NCI-H2107 (cell line): ENCODE measurements at regions not wholly inside any gene's neighbourhood (a gene's known extent, or its start where the extent isn't known, plus 50 kb on each side); places are given as distances from the start of the nearest gene placed in this dataset.
A peak's percentile ranks its signal among the peaks of the same experiment; 100 is the strongest.
"Not testable (repeated sequence)": the region's sequence is repeated elsewhere in the genome, so short reads cannot be mapped to it uniquely, and the experiment has no call there.

ENCODE experiments used
- DNase-seq: peaks from one replicate; lab custom pipeline; 2025; lab: John Stamatoyannopoulos, UW

DNA sequence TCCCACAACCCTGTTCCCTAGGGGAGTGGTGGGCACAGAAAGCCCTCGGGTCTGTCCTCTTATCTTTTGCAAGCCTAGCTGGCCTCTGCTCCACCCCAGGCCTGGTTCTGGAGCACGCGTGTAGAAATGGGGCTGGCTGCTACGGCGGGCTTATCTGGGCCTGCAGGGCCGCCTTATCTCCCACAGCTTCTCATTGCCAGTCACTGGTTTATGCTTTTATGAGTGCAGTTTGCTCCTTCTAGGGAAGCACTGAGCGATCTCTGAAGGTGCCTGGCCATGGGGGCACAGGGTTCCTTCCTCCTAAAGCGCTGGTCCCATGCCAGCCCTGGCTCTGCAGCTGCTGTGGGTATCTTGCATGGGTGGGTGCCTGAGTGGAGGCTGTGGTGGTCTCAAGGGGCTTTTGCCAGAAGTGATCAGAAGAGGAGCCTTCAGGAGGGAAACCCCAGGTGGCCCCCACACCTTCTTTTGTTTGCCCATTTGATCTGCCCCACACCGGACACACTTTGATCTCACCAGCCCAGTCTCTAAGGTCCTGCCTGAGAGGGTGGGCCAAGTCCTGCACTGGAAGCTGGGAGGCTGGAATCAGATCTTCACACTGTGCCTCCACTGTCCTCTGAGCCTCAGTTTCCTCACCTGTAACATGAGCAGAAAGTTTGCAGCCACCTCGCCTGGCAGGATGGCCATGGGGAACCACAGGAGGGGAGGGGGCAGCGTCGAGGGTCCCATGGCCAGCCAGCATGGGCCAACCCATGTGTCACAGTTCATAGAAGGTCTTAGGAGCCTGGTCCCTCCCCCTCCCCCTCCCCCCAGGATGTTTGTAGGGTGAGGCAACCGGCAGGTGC lies 86.6 kb upstream of the FGF3 start:
- no peak for DNase-seq

DNA sequence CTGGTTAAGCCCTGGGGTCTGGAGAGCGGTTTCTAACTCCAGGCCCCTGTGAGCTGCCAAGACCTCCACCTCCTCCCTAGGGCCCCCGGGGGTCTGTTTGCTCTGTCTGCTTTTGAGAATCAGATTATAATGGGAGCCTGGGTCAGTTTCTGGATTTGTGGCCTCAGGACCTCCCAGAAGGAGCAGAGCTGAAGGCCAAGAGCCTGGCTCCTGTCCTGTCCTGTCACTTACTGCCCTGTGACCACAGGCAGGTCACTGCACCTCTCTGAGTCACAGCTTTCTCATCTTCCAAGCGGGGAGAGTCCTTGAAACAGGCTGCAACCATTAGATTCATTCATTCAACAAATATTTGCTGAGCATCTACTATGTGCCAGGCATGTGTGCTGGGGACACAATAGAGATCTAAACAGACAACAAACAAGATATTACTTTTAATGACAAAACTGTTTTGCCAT lies 87.3 kb upstream of the FGF3 start:
- no peak for DNase-seq

DNA sequence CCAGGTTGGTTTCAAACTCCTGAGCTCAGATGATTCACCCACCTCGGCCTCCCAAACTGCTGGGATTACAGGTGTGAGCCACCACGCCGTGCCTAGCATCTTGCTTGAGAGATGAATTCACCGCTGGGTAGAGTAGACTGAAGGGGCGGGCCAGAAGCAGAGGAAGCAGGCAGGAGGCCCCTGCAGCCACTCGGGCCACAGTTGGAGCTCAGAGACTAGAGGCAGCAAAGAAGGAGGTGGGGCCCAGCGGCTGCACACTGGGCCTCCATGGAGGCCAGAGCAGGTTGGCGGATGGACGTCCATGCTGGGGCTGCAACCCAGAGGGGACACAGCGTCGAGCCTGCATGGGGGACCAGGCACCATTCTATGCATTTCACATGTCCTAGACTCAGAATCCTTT lies 88.4 kb upstream of the FGF3 start:
- no peak for DNase-seq

DNA sequence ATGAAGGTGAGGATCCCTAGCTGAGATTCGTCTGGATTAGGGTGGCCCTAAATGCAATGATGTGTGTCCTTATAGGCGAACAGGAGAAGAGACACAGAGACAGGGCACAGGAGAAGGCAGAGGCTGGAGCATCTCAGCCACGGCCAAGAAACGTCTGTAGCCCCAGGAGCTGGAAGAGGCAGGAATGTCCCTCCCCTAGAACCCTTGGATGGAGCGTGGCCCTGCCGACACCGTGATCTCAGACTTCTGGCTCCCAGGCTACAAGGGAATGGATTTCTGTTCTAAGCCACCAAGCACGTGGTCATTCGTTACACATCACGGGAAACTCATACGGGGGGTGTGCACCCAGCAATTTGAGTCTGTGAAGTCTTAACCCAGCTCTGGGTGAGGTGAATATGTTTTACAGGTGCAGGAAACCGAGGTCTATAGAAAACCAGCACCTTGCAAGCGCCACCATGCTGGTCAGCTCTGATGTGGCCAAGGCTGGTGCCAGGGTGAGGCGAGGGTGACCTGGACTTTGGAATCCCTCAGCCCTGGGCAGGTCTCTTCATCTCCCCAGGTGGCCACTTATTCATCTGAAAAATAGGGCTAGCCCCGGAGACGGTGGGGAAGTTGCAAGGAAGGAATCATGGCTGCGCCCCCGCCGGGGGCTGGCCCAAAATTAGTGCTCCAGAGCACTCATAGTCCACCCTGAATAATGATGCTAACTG lies 89.5 kb upstream of the FGF3 start:
- DNase-seq, result no peak

DNA sequence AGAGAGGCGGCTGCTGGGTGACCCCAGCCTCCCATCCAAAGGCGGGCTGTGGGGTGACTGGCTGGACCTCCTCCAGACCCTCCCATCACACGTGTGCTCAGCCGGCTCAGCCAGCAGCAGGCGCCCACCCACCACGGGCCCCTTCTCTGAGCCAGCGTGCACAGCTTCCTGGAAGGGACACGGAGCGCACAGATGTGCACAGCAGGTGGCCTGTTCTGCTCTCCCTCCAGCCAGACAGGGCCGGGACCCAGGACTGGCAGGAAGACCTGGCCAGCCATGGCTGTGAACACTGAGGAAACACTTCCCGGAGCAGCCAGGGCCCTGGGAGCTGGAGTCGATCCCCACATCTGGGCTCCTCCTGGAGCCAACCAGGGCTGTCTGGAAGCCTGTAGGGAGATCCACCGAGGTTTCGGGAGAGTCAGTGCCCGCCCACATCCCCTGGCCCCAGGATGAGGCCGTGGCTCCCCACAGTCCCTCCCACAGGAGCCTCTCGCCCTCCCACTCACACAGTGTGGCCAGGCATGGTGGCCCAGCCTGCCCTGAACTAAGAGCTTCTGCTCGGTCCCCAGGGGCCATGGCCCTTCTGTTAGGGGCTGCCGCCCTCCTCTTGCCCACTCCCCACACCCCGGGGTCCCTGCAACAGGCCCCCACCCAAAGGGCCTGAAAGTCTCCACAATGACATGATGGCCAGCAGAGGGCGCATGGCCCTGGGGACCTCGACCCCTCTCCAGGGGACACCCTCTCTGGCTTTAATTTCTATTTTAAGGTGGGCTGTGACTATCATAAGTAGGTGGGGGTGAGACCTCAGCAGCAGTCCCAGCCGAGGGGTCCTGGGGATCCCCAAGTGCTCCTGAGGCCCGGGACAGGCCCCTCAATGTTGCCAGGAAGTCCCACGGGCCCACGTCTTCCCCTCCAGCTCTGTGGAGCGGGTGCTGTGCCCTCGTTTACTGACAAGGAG lies 90.6 kb upstream of the FGF3 start:
- no peak for DNase-seq

DNA sequence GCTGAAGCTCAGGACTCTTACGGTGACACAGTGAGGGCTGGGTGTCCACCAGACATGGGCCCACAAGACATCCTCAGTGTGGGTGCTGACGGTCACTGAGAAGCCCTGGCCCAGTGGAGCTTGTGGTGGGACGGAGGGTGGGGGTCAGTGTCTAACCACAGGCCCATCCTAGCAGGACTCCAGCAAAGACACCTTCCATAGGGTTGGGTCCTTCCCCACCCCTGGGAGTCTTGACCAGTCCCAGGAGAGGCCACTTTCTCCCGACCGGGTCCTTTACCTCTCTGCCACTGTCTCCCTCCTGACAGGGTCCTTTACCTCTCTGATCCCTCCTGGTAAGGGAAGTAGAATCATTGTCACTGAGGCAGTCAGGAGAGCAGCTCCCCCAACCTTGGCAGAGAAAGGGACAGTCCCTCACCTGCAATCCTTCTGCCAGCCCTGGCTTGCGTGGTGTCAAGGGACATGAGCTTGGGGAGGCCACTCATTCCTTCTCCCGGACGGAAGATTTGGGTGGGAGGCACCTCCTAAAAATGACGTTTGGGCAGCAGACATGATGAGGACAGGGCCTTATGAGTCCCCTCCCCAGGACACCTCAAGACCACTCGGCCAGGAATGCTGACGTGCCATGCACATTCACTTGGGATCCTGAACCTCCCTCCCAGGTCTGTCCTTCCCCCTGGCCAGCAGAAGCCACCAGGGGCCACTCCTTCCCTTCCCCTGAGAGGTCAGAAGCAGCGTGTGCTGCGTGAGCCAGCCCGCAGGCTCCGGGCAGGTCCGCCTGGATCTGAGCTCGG lies 91.5 kb upstream of the FGF3 start:
- no peak for DNase-seq

DNA sequence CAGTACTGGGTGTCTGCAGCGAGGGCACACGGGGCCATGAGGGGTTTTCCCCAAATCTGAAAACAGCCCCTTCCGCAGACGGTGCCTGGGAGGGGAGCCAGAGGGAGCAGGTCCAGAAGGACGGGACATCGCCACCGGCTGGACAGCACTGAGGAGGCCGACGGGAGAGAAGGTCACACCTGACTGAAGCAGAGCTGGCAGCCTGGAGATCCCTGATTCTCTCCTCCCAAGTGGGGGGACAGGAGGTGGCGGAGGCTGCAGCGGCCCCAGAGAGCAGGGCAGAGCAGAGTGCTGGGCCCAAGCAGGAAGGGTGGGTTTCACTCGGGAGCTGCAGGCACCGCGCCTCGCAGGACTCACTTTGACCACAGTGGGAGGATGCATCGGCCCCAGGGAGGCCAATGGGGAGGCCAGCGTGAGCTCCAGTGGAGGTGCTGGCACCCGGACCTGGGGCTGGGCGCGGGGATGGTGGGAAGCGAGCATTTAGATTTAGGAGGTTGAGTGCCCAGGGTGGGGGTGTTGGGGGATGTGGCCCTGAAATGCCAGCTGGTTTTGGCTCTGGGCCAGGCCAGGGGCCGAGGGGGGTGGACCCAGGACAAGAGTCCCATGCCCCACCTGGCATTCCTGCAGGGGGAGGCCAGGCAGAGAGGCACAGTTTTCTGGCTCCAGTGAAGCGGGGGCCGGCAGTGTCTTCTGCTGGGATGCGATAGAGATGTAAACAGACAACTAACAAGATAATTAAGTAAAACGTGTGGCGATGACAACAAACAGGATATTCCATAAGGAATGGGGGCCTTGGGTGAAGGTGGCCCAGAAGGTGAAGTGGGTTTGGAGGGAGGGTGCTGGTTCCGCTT lies 92.3 kb upstream of the FGF3 start:
- DNase-seq, result no peak

DNA sequence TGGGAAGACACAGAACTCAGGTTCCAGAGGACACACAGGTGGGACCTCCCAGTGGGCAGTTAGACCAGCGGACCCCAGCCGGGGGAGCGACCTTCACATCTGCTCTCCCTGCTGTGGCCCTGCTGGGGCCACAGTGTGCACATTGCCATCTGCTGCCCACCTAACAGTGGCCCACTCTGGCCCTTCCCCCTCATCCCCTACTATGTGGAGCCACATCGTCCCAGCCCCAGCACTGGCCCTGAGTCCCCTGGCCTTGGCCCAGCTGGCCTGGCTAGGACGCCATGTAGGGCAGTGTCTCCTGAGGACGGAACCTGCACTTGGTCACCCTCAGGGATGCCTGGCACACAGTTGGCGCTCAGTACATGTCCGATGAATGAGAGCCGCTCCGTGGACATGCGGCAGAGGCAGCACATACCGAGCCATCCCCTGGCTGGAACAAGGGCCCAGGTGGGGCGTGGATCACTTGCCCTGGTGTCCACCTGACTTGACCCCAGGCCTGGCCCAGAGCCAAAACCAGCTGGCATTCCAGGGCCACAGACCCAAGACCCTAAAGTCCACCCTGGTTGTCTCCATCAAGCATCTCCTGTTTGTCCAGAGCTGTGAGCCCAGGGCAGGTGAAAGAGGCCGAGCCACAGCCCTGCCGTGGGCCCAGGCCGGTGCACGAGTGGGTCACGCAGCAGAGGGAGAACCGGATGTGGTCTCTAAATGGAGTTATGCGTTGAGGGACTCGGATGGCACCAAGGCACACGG lies 93.1 kb upstream of the FGF3 start:
- DNase-seq, result no peak

DNA sequence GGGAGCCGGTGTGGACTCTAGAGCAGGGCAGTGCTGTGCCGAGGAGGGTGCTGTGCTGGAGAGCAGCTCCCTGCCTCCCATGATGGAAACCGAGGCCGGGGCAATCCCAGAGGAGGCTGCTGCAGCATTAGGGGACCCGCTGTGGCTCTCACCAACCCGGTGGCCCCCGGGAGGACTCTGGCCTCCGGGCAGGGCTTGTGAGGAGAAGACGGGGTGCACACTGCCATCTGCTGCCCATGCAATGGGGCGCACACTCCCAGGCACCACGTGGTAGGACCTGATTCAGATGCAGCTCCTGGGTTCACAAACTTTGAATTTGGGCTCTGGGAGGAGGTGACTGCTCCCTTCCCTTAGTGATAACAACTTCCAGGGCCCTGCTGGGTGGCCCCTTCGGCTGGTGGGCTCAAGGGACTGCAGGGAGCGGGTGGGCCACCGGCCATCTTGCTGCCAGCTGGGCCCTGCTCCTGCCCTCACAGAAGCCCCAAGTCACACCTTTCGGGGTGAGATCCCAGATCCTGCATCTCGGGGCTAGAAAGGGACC lies 93.8 kb upstream of the FGF3 start:
- DNase-seq, result no peak

DNA sequence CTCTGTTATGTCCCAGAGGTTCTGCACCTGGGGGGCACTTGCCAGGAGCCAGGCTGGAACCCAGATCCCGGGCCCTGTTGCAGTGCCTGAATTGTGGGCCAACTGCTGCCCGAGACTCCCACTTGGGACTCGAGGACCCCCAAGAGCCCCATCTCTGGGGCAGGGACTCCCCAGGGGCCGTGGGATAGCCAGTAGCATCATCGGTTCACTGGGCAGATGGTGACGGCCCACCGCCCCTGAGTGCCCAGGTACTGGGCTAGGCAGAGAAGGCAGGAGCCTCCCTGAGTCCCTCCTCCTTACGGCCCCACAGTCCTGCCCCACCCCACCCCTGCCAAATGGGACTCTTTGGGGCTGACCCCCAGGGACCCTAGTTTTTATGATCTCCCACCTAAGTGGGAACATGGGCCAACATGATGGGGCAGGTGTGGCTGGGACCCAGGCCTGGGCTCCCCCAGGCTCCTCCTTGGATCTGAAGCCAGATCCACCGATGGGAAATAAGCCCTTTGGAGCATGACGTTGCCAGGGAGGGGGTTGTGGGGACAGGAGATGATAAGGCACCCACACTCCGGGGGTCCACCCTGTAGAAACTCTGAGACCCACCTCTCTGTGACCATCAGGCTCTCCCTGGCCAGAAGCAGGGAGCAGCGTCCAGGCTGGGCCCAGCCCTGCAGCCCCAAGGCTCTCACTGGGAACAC lies 94.5 kb upstream of the FGF3 start:
- DNase-seq, result no peak

DNA sequence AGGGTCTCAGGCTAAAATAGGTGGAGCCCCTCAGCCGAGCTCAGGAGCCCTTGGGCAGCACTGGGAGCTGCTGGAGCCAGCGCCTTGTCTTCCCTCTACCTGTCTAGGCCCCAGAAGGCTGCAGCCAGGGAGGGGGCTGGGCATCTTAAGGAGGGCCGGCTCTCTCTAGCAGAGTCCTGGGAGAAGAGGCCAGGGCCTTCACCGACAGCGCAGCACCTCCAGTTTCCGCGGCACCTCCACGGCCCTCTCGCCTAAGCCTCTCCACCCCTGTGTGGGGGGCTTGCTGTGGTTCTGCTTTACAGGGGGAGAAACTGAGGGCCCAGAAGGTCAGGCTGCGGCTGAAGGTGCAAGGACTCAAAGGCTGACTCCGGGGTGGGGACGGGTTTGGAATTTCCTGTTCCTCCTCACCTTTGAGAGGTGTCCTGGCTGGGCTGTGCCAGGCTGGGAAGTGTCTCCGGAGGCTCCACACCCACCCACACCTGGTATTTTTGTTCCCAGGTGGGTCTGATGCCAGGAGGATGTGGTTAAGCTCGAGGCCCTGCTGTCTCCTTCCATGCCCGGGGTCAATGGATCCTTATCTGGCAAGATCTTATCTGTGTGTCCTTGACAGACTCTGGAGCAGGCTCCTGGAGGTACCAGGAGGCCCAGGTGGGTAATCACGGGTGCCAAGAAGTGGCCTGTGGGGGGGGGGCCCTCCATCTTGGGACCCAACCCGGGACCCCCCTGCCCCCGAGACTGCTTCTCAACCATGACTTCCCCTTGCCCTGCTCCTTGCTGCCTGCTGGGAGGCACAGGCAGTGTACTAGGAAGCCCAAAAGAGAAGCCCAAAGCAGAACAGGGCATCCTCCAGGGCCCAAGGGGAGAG lies 95.3 kb upstream of the FGF3 start:
- no peak for DNase-seq

DNA sequence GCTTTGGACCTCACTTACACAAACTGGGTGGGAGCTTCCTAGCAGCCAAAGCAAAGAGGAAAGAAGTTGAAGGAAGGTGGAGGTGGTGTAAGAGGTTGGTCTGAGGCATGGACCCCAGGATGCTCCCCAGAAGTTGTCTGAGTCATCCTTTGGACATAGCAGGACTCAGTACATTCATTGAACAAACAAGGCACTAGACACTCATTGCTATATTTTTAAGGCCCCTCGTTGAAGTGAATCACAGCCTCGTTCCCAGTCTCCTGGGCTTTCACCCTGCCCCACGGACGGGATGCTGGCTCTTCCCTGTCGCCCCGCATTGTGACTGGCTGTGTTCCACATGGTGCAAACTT lies 95.9 kb upstream of the FGF3 start:
- DNase-seq, result no peak

DNA sequence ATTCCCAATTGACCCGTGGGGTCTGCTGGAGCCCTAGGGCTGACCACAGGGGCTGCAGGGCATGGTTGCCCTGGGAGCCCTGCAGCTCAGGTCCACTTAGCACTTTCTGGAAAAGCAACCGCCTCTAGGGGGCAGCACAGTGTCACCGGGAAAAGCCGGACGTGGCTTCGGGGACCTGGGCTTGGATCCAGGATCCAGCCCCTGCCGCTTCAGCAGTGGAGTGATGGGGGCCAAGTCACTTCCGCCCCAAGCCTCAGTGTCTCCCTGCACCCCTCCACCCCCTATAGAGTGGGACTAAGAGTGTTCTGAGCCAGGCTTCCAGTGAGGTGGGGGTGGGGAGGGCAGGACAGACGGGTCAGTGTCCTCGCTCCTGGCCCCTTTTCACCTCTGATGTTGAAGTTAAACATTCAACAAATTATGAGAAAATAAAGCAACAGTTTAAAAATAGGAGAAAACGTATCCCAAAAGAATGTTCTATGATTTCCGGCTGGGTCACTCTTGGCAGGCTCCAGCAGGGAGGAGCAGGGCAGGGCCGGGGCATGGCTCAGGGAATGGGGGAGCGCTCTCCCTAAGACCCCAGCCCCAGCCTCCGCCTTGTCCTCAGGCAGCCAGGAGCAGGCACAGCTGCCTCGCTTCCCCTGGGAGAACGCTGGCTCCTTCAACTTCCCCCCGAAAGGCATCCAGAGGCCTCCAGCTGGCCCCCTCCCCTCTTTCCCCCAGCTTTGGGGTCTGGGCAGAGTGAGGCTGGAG lies 96.5 kb upstream of the FGF3 start:
- peak; percentile 71 for DNase-seq

DNA sequence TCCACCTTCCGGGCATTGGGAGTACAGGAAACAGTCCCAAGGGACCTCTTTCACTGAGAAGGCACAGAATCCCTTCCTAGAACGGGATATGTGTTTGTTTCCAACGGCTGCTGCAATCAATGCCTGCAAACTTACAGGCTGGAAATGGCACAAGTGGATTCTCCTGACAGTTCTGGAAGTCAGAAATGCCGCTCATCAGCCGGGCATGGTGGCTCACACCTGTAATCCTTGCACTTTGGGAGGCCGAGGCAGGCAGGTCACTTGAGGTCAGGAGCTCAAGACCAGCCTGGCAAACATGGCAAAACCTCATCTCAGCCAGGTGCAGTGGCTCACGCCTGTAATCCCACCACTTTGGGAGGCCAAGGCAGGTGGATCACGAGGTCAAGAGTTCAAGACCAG lies 97.0 kb upstream of the FGF3 start:
- not testable (repeated sequence) for DNase-seq

DNA sequence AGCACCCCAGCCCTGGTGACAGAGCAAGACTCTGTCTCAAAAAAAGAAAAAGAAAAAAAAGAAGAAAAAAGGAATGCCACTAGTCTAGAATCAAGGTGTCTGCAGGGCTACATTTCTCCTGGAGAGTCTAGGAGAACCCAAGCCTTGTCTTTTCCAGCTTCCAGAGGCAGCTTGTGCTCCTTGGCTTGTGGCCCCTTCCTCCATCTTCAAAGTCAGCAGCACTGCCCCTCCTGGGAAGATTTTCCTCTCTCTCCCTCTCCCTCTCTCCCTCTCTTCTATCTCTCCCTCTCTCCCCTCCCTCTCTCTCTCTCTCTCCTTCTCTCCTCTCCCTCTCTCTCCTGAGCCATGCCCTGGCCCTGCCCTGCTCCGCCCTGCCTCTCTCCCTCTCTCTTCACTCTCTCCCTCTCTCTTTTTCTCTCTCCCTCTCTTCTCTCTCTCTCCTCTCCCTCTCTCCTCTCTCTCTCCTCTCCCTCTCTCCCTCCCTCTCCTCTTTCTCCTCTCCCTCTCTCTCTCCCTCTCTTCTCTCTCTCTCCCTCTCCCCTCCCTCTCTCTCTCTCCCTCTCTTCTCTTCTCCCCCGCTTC lies 97.7 kb upstream of the FGF3 start:
- no peak for DNase-seq

DNA sequence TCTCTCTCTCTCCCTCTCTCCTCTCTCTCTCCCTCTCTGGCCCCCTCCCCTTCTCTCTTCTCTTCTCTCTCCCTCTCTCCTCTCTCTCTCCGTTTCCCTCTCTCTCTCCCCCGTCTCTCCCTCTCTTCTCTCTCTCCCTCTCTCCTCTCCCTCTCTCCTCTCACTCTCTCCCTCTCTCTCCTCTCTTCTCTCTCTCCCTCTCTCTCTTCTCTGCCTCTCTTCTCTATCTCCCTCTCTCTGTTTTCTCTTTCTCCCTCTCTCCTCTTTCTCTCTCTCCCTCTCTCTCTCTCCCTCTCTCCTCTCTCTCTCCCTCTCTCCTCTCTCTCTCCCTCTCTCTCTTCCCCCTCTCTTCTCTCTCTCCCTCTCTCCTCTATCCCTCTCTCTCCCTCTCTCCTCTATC lies 98.3 kb upstream of the FGF3 start:
- no peak for DNase-seq
